ENCODE measurements at regions not wholly inside any gene's neighbourhood (a gene's known extent, or its start where the extent isn't known, plus 50 kb on each side); places are given as distances from the start of the nearest gene placed in this dataset.

GRCh38 chr5:29548262-29548661 is 1645.2 kb upstream of the CDH6 start:
- TF ChIP-seq CTCF (IDR thresholded peaks at IDR 0.05) = no peak
- no peak for TF ChIP-seq POLR2A (IDR thresholded peaks at IDR 0.05)

Data from testis (tissue), 2 donors.